Heart left ventricle (tissue), 13 donors: ENCODE measurements at regions not wholly inside any gene's neighbourhood (a gene's known extent, or its start where the extent isn't known, plus 50 kb on each side); places are given as distances from the start of the nearest gene placed in this dataset.
"Not testable (repeated sequence)": the region's sequence is repeated elsewhere in the genome, so short reads cannot be mapped to it uniquely, and the experiment has no call there.

Experiments used
- CTCF ChIP-seq, 12 donors: fragments of 200-600 bp; sonication (generic) in 4 of 12; IDR thresholded peaks; one replicate each; pipeline versions ENCODE4 v1.5.0 to v1.8.0; 2018 to 2022; ENCODE audit warnings: antibody characterized with exemption in 12 of 12, mild to moderate bottlenecking in 5 of 12
- POLR2A ChIP-seq, 2 donors: fragments of 450-650 bp; IDR thresholded peaks; one replicate each; pipeline ENCODE4 v1.6.1; 2017; ENCODE audit warnings: antibody characterized with exemption in 2 of 2, mild to moderate bottlenecking in 2 of 2, moderate library complexity in 2 of 2
- donor health status: ischemic (EF 13 %, LVEDD 7.1; RV severe dilation, severe dysfunction).
- donor health status: DM: no; HTN: yes; CAD: no.
- donor health status: DM: no; HTN: no; CAD: no.
- donor health status: ischemic (EF 25% LVEDD 6.9; RV normal size, moderate dysfunction).
- donor health status: ischemic (EF 25% LVEDD 5.7; RV mildly dilated, moderate dysfunction).
- donor health status: ischemic (EF 35%, LVEDD 5.7; RV mildly dilated, moderate dysfunction).
- donor health status: nonischemic (EF 11% LVEDD 7.7; RV severe dilation, severe dysfunction).
- donor health status: DM: yes; HTN: yes; CAD: no.
- donor health status: PGD.
- donor health status: ischemic (EF 29% LVEDD 5.4; RV normal size, mild dysfunction).
- donor health status: nonischemic (EF 23%, LVEDD 6.1; RV moderate dilation, normal function).

- peak in 2 of 12 donors; percentile 9 to 22 for TF ChIP-seq CTCF (IDR thresholded peaks at IDR 0.05)
- not testable (repeated sequence) for TF ChIP-seq POLR2A (IDR thresholded peaks at IDR 0.05)
Observed at GRCh38 chr13:21268485-21268884, 92.0 kb downstream of the MRPL57 start.
